Adrenal gland (tissue), 5 donors: ENCODE measurements at regions not wholly inside any gene's neighbourhood (a gene's known extent, or its start where the extent isn't known, plus 50 kb on each side); places are given as distances from the start of the nearest gene placed in this dataset.

Experiments used
- CTCF ChIP-seq, 6 experiments: fragments of 450-650 bp in 4 of 6; fragments of 200-600 bp in 2 of 6; sonication (generic) in 1 of 6; IDR thresholded peaks; 1 replicate in 5 of 6; 2 replicates in 1 of 6; pipeline versions ENCODE4 v1.5.1 to v1.8.0; 2016 to 2021; ENCODE audit warnings: antibody characterized with exemption in 6 of 6, mild to moderate bottlenecking in 2 of 6, moderate library complexity in 1 of 6
- POLR2A ChIP-seq, 2 donors: fragments of 450-650 bp; IDR thresholded peaks; one replicate each; pipeline ENCODE4 v1.6.1; 2017; ENCODE audit warnings: antibody characterized with exemption in 2 of 2, mild to moderate bottlenecking in 2 of 2, moderate library complexity in 1 of 2
- donor health status: DM: no; HTN: no; CAD: no.

- TF ChIP-seq POLR2A (IDR thresholded peaks at IDR 0.05): no peak
- no peak for TF ChIP-seq CTCF (IDR thresholded peaks at IDR 0.05)
These were observed 76.7 kb upstream of the SLCO1B1 start for GRCh38 chr12:21054334-21054733.
